HL-60 (cell line): ENCODE measurements at regions not wholly inside any gene's neighbourhood (a gene's known extent, or its start where the extent isn't known, plus 50 kb on each side); places are given as distances from the start of the nearest gene placed in this dataset.

Experiments used
- GABPA ChIP-seq: IDR thresholded peaks from 2 replicates; pipeline ENCODE4 v1.6.1; 2012; ENCODE audit warnings: low read depth
- POLR2AphosphoS5 ChIP-seq: IDR thresholded peaks from 2 replicates; pipeline ENCODE4 v1.6.1; 2012; ENCODE audit warnings: low read depth
- SPI1 ChIP-seq: IDR thresholded peaks from 2 replicates; pipeline ENCODE4 v1.6.1; 2012; ENCODE audit warnings: low read depth, mild to moderate bottlenecking, borderline replicate concordance
- TF ChIP-seq, protein P1 (sequence below): IDR thresholded peaks from one replicate; pipeline ENCODE4 v1.5.1; 2011; ENCODE audit warnings: low read length, control low read depth, inconsistent platforms; ENCODE audit not compliant: insufficient read depth
- TF ChIP-seq, protein P2 (sequence below): IDR thresholded peaks from 2 replicates; pipeline ENCODE4 v1.6.1; 2012; ENCODE audit warnings: low read depth; ENCODE audit not compliant: insufficient replicate concordance

DNA sequence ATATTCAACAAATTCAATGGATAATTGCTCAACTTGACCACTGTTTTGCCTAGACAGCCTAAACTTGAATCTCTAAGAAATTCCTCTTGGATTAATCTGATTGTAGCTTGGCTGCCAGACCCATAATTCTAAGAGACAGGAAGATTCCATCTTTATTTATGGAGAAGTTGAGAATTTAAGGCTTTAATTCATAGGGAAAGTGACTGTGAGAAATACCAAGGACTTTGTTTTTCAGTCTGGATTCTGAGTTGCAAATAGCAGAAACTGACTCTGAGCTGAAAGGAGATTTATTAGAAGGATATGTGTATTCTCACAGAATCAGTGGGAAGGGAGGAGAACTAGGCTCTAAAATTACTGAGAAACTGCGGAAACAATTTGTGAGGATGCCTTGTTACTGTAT, 195.7 kb downstream of the OXSM start:
- TF ChIP-seq, protein P1, sequence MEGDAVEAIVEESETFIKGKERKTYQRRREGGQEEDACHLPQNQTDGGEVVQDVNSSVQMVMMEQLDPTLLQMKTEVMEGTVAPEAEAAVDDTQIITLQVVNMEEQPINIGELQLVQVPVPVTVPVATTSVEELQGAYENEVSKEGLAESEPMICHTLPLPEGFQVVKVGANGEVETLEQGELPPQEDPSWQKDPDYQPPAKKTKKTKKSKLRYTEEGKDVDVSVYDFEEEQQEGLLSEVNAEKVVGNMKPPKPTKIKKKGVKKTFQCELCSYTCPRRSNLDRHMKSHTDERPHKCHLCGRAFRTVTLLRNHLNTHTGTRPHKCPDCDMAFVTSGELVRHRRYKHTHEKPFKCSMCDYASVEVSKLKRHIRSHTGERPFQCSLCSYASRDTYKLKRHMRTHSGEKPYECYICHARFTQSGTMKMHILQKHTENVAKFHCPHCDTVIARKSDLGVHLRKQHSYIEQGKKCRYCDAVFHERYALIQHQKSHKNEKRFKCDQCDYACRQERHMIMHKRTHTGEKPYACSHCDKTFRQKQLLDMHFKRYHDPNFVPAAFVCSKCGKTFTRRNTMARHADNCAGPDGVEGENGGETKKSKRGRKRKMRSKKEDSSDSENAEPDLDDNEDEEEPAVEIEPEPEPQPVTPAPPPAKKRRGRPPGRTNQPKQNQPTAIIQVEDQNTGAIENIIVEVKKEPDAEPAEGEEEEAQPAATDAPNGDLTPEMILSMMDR: no peak
- TF ChIP-seq POLR2AphosphoS5 (no peak), GABPA (no peak), SPI1 (no peak)
- TF ChIP-seq, protein P2, sequence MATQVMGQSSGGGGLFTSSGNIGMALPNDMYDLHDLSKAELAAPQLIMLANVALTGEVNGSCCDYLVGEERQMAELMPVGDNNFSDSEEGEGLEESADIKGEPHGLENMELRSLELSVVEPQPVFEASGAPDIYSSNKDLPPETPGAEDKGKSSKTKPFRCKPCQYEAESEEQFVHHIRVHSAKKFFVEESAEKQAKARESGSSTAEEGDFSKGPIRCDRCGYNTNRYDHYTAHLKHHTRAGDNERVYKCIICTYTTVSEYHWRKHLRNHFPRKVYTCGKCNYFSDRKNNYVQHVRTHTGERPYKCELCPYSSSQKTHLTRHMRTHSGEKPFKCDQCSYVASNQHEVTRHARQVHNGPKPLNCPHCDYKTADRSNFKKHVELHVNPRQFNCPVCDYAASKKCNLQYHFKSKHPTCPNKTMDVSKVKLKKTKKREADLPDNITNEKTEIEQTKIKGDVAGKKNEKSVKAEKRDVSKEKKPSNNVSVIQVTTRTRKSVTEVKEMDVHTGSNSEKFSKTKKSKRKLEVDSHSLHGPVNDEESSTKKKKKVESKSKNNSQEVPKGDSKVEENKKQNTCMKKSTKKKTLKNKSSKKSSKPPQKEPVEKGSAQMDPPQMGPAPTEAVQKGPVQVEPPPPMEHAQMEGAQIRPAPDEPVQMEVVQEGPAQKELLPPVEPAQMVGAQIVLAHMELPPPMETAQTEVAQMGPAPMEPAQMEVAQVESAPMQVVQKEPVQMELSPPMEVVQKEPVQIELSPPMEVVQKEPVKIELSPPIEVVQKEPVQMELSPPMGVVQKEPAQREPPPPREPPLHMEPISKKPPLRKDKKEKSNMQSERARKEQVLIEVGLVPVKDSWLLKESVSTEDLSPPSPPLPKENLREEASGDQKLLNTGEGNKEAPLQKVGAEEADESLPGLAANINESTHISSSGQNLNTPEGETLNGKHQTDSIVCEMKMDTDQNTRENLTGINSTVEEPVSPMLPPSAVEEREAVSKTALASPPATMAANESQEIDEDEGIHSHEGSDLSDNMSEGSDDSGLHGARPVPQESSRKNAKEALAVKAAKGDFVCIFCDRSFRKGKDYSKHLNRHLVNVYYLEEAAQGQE: no peak
